Breast epithelium (tissue), 4 donors: ENCODE measurements at regions not wholly inside any gene's neighbourhood (a gene's known extent, or its start where the extent isn't known, plus 50 kb on each side); places are given as distances from the start of the nearest gene placed in this dataset.

Experiments used
- DNase-seq, 2 donors: peaks; one replicate each; pipeline ENCODE4 v3.0.0-alpha.2; 2019; ENCODE audit warnings: low spot score in 2 of 2
- H3K27ac ChIP-seq, 2 donors: fragments of 200-600 bp; sonication (generic) in 1 of 2; one replicate each; pipeline ENCODE4 v1.5.1; 2016 to 2019; ENCODE audit warnings: mild to moderate bottlenecking in 1 of 2
- H3K27me3 ChIP-seq, 2 donors: fragments of 200-600 bp; sonication (generic) in 1 of 2; one replicate each; pipeline versions ENCODE4 v1.5.1 to v1.6.0; 2017 to 2019; ENCODE audit warnings: control low read depth in 1 of 2, mild to moderate bottlenecking in 1 of 2
- H3K36me3 ChIP-seq: fragments of 200-600 bp; one replicate; pipeline ENCODE4 v1.5.1; 2019
- H3K4me1 ChIP-seq, 2 donors: fragments of 200-600 bp; sonication (generic); one replicate each; pipeline ENCODE4 v1.5.1; 2016 to 2019; ENCODE audit warnings: control low read depth in 1 of 2
- H3K4me3 ChIP-seq, 3 donors: fragments of 200-600 bp; sonication (generic); 1 replicate in 2 of 3; 2 replicates in 1 of 3; pipeline ENCODE4 v1.5.1; 2016 to 2019; ENCODE audit warnings: mild to moderate bottlenecking in 3 of 3, moderate library complexity in 2 of 3
- H3K9me3 ChIP-seq, 2 donors: fragments of 200-600 bp; sonication (generic) in 1 of 2; one replicate each; pipeline ENCODE4 v1.5.1; 2016 to 2019; ENCODE audit warnings: control low read depth in 1 of 2
- POLR2A ChIP-seq: fragments of 450-650 bp; IDR thresholded peaks from one replicate; pipeline ENCODE4 v1.6.1; 2016; ENCODE audit warnings: antibody characterized with exemption, mild to moderate bottlenecking, moderate library complexity
- POLR2AphosphoS5 ChIP-seq, 3 donors: sonication (generic); formaldehyde crosslinking; IDR thresholded peaks; one replicate each; pipeline ENCODE4 v1.6.1; 2017; ENCODE audit warnings: antibody characterized with exemption in 3 of 3
- intact Hi-C: fragments of 100-400 bp; cut with DNase I; formaldehyde crosslinking; loops from one replicate; pipeline ENCODE4 v1.15.1; 2023; ENCODE audit warnings: low total_unique reads
- TF ChIP-seq, protein P1 (sequence below), 3 donors: fragments of 450-650 bp; IDR thresholded peaks; one replicate each; pipeline ENCODE4 v1.5.1; 2016 to 2017; ENCODE audit warnings: antibody characterized with exemption in 3 of 3, mild to moderate bottlenecking in 3 of 3, moderate library complexity in 3 of 3

DNA sequence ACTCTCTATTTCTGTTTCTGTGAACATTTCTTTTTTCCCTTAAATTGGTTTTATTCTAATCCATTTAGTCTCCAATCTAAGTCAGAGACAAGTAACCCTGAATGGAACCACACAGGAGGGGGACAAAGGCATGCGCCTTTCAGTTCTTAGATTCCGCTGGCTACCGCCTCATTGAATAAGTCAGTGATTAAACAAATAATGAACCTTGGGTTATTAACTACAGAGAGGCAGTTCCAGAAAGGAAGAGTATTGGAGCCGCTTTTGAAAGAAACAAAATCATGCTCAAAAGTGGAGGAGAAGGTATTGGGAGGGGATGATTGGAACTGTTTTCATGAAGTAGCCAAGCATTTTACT is 459.8 kb upstream of the DAB1 start:
- Histone ChIP-seq H3K36me3 (no peaks in the 10 kb centered on the region), H3K4me1 (no peaks in the 10 kb centered on the region), H3K27ac (no peak overlapping the region), H3K27me3 (no peaks in the 10 kb centered on the region), H3K4me3 (no peak overlapping the region), H3K9me3 (no peaks in the 10 kb centered on the region)
- no peak for DNase-seq
- intact Hi-C loops = no loop called here
- TF ChIP-seq, protein P1, sequence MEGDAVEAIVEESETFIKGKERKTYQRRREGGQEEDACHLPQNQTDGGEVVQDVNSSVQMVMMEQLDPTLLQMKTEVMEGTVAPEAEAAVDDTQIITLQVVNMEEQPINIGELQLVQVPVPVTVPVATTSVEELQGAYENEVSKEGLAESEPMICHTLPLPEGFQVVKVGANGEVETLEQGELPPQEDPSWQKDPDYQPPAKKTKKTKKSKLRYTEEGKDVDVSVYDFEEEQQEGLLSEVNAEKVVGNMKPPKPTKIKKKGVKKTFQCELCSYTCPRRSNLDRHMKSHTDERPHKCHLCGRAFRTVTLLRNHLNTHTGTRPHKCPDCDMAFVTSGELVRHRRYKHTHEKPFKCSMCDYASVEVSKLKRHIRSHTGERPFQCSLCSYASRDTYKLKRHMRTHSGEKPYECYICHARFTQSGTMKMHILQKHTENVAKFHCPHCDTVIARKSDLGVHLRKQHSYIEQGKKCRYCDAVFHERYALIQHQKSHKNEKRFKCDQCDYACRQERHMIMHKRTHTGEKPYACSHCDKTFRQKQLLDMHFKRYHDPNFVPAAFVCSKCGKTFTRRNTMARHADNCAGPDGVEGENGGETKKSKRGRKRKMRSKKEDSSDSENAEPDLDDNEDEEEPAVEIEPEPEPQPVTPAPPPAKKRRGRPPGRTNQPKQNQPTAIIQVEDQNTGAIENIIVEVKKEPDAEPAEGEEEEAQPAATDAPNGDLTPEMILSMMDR (IDR thresholded peaks at IDR 0.05) = no peak
- no peak for TF ChIP-seq POLR2AphosphoS5 (IDR thresholded peaks at IDR 0.05)
- no peak for TF ChIP-seq POLR2A

GRCh38 chr1:57882934-57883641 is 459.2 kb upstream of the DAB1 start:
- Histone ChIP-seq H3K27me3 (no peaks in the 10 kb centered on the region), H3K36me3 (no peaks in the 10 kb centered on the region), H3K4me3 (no peak overlapping the region), H3K4me1 (no peaks in the 10 kb centered on the region), H3K9me3 (no peaks in the 10 kb centered on the region), H3K27ac (no peak overlapping the region)
- TF ChIP-seq, protein P1 (IDR thresholded peaks at IDR 0.05) = no peak
- TF ChIP-seq POLR2A (no peak), POLR2AphosphoS5 (IDR thresholded peaks at IDR 0.05) (no peak)
- DNase-seq = no peak
- intact Hi-C loops = no loop called here

DNA sequence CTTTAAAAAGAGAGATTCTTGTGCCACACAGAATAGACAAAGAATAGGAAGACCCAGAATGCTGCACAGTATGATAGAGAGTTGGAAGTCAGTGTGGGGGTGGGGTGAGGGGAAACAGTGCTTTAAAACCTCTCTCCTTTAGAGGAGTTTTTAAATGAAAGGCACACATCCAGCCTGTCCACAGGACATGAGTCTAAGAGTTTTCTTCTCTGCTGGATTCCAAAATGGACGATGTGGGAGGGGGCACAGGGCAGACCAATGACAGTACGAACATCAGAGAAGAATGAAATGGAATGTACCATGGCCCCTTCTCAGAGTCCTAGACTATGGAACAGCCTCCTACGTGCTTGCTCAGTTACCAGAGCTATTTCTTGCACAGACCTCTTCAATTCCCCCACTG is 458.2 kb upstream of the DAB1 start:
- H3K4me1 ChIP-seq = no peaks in the 10 kb centered on the region
- TF ChIP-seq, protein P1 (IDR thresholded peaks at IDR 0.05) = no peak
- no peak for TF ChIP-seq POLR2A
- TF ChIP-seq POLR2AphosphoS5 (IDR thresholded peaks at IDR 0.05) = no peak
- intact Hi-C loops = no loop called here

GRCh38 chr1:57881639-57882038 is 457.8 kb upstream of the DAB1 start:
- Histone ChIP-seq H3K9me3 (no peaks in the 10 kb centered on the region), H3K4me3 (no peak overlapping the region), H3K4me1 (no peaks in the 10 kb centered on the region), H3K27ac (no peak overlapping the region), H3K27me3 (no peaks in the 10 kb centered on the region), H3K36me3 (no peaks in the 10 kb centered on the region)
- intact Hi-C loops = no loop called here
- TF ChIP-seq POLR2AphosphoS5 (IDR thresholded peaks at IDR 0.05) = no peak
- TF ChIP-seq, protein P1 (IDR thresholded peaks at IDR 0.05) = no peak
- TF ChIP-seq POLR2A = no peak
- DNase-seq = no peak

More for the DNA sequence above, 458.2 kb upstream of the DAB1 start:
- H3K27me3 ChIP-seq = no peaks in the 10 kb centered on the region
- H3K36me3 ChIP-seq = no peaks in the 10 kb centered on the region
- no peaks in the 10 kb centered on the region for H3K9me3 ChIP-seq
- H3K27ac ChIP-seq = no peak overlapping the region
- no peak overlapping the region for H3K4me3 ChIP-seq
- no peak for DNase-seq

DNA sequence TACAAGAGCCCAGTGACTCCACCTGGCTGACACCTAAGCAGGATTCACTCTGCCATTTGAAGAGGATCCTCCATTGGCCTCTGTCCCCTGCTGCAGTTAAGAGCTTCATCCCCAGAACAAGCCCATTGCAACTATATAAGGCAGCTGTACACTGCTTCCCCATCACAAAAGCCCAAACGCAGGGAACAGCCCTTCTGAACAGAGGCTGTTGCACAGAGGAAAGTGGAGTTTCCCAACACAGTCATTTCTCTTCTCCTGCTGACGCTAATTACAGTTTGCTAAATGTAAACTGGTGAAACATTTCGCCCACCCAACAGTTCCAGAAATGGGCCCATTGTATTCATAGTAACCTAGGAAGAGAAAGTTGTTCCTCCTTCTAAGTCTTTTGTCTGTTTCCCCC is 455.8 kb upstream of the DAB1 start:
- no peak for DNase-seq
- Histone ChIP-seq H3K27ac (no peak overlapping the region), H3K27me3 (no peaks in the 10 kb centered on the region), H3K9me3 (no peaks in the 10 kb centered on the region), H3K4me1 (no peaks in the 10 kb centered on the region), H3K4me3 (no peak overlapping the region), H3K36me3 (no peaks in the 10 kb centered on the region)
- no peak for TF ChIP-seq POLR2AphosphoS5 (IDR thresholded peaks at IDR 0.05)
- TF ChIP-seq, protein P1 (IDR thresholded peaks at IDR 0.05) = no peak
- TF ChIP-seq POLR2A = no peak
- intact Hi-C loops = no loop called here
